Stimulated activated CD8-positive, alpha-beta memory T cell treated with anti-CD3 and anti-CD28 coated beads, Interleukin-7, amount 100 ng/mL, for 4 hours (primary cell): ENCODE measurements at regions not wholly inside any gene's neighbourhood (a gene's known extent, or its start where the extent isn't known, plus 50 kb on each side); places are given as distances from the start of the nearest gene placed in this dataset.
"Not testable (repeated sequence)": the region's sequence is repeated elsewhere in the genome, so short reads cannot be mapped to it uniquely, and the experiment has no call there.

ENCODE experiments used
- DNase-seq, 2 donors: peaks; one replicate each; pipeline ENCODE4 v3.0.0-alpha.2; 2020; ENCODE audit warnings: low read depth in 2 of 2

- DNase-seq, result no peak
Measured at GRCh38 chr5:105230516-105231157, 1668.0 kb upstream of the NUDT12 start.

GRCh38 chr5:105218018-105218417 lies 1655.4 kb upstream of the NUDT12 start:
- DNase-seq, result no peak

- no peak for DNase-seq
Measured at GRCh38 chr5:105213078-105213477, 1650.5 kb upstream of the NUDT12 start.

GRCh38 chr5:105207066-105207465 lies 1644.5 kb upstream of the NUDT12 start:
- no peak for DNase-seq

GRCh38 chr5:105197531-105197930 lies 1634.9 kb upstream of the NUDT12 start:
- DNase-seq, result no peak

DNA sequence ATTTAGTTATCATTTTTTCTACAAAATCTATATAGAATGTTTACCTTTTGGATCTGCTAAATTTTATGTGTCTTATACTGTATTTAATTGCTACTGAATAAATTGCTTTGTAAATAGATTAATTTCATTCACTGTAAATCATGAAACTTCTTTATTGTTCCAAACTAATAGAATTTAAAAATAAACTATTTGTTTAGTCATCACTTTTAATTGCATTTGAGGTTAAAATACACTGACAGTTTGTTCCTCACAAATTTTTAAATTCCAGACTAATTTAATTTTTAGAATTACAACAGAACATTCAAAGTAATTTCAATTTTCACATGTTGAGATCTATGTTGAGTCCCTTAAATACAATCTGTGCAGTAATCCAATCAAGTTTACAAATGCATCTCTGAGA lies 1633.2 kb upstream of the NUDT12 start:
- DNase-seq, result no peak

- no peak for DNase-seq
Measured at GRCh38 chr5:105172918-105173317, 1610.3 kb upstream of the NUDT12 start.

DNA sequence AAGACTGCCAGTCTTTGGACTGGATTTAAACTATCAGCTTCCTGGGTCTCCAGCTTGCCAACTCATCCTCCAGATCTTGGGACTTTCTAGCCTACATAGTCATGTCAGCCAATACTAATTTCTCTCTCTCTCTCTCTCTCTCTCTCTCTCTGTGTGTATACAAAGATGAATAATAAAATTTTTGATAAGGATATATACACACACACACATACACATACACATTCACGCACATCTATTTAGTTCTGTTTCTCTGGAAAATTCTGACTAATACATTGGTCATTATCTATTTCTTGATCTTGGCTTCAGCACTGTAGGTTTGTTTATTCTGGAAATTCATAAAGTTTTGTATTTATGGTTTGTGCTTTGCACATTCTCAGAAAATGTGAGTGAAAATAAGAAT lies 1606.2 kb upstream of the NUDT12 start:
- no peak for DNase-seq

- DNase-seq, result no peak
Measured at GRCh38 chr5:105167092-105167491, 1604.5 kb upstream of the NUDT12 start.

DNA sequence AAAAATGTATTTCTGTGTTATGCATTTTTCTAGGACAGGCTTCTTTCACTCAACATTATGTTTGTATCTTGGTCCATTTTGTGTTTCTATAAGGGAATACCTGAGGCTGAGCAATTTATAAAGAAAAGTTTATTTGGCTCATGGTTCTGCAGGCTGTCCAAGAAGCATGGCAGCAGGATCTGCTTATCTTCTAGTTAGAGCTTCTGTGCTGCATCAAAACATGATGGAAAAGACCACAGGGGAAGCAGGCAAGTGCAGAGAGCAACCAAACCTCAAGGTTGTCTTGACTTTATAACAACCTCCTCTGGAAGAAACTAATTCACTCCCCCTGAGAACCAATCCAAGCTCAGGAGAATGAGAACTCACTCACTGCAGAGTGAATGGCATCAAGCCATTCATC lies 1601.0 kb upstream of the NUDT12 start:
- DNase-seq, result no peak

DNA sequence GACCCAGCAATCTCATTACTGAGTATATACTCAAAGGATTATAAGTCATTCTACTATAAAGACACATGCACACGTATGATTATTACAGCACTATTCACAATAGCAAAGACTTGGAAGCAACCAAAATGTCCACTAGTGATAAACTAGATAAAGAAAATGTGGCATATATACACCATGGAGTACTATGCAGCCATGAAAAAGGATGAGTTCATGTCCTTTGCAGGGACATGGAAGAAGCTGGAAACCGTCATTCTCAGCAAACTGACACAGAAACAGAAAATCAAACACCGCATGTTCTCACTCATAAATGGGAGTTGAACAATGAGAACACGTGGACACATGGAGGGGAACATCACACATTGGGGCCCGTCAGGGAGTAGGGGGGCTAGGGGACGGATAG lies 1600.0 kb upstream of the NUDT12 start:
- DNase-seq, result not testable (repeated sequence)

DNA sequence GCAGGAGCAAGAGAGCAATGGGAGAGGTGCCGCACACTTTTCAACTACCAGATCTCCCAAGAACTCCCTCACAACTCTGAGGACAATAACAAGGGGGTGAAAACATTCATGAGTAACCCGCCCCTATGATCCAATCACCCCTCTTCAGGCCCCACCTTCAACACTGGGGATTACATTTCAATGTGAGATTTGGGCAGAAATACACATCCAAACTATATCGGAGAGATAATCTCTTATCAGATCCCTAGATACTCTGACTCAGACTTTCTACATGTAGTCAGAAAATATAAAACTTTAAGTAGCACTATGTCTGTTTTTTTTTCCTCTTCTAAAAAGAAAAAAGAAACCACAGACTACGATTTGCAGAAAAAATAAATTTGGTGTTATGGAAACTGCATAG lies 1595.9 kb upstream of the NUDT12 start:
- DNase-seq, result no peak

DNA sequence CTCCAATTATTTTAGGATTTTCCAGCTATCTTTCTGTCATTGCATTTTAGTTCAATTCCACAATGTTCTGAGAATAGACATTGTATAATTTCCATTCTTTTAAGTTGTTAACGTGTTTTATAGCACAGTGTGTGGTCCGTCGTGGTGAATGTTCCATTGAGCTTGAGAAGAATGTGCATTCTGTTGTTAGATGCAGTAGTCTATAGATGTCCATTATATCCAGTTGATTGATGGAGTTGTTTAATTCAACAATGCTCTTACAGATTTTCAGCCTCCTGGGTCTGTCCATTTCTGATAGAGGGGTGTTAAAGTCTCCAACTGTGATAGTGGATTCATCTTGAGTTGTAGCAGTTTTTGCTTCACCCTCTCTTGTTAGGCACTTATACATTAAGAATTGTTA lies 1587.7 kb upstream of the NUDT12 start:
- DNase-seq, result no peak

- DNase-seq, result no peak
Measured at GRCh38 chr5:105146867-105147266, 1584.3 kb upstream of the NUDT12 start.

DNA sequence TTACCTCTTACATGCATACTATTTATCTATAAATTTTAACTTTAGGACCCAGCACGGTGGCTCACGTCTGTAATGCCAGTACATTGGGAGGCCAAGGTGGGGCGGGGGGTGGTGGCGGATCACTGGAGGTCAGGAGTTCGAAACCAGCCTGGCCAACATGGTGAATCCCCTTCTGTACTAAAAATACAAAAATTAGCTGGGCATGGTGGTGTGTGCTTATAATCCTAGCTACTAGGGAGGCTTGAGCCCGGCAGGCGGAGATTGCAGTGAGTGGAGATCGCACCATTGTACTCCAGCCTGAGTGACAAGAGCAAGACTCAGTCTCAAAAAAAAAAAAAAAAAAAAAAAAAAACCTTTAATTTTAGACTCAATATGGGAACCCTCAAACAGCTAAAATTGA lies 1582.6 kb upstream of the NUDT12 start:
- DNase-seq, result no peak

- no peak for DNase-seq
Measured at GRCh38 chr5:105134328-105134727, 1571.7 kb upstream of the NUDT12 start.

GRCh38 chr5:105133087-105133486 lies 1570.5 kb upstream of the NUDT12 start:
- DNase-seq, result no peak

- no peak for DNase-seq
Measured at GRCh38 chr5:105132581-105132980, 1570.0 kb upstream of the NUDT12 start.

- DNase-seq, result no peak
Measured at GRCh38 chr5:105131045-105131444, 1568.5 kb upstream of the NUDT12 start.

DNA sequence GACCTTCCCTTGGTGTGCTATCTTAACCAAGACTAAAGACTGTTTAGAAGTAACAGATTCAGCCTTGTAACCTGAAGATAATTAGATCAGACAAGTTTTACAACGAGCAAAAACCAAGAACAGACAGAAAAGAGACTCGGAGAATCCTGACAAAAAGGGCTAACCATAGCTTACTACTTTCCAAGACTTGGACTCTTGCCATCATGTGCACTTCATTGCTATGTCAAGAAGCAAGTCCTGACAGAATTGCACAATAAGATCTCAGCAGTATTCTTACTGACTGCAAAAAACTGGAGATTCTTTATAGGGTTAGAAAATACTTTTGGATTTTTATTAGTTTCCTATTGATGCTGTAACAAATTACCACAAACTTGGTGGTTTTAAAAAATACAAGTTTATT lies 1539.0 kb upstream of the NUDT12 start:
- no peak for DNase-seq

GRCh38 chr5:105088961-105089360 lies 1526.4 kb upstream of the NUDT12 start:
- DNase-seq, result no peak

- DNase-seq, result no peak
Measured at GRCh38 chr5:105088102-105088501, 1525.5 kb upstream of the NUDT12 start.

GRCh38 chr5:105057893-105058292 lies 1495.3 kb upstream of the NUDT12 start:
- no peak for DNase-seq

- no peak for DNase-seq
Measured at GRCh38 chr5:105057001-105057436, 1494.4 kb upstream of the NUDT12 start.
